ENCODE measurements at regions not wholly inside any gene's neighbourhood (a gene's known extent, or its start where the extent isn't known, plus 50 kb on each side); places are given as distances from the start of the nearest gene placed in this dataset.

DNA sequence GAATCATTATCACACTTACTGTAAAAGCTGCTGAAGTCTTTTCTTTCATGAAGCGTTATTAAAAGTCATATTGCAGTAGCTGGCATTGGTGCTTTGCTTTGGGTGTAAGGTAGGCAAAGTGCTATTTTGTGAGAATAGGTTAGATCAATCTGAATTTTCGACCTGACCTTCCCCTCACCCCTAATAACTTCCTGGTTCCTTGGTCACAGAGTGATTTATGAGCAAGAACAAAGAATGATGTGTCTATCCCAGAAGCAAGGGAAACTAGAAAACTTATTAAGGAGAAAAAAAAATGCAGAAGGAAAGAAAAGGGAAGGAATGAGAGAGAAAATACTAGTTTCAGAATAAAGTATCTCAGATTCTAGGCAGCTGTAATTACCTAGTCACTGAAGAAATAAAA is 163.1 kb upstream of the MEIS1 start:
- DNase-seq: no peak
- WGBS, 2 donors (ENCODE audit: low coverage in 1 of 2): 30 to 49% methylated on average over 2 of the region's 2 CpGs
- Histone ChIP-seq H3K27ac (no peak overlapping the region), H3K36me3 (no peaks in the 10 kb centered on the region), H3K4me1 (no peaks in the 10 kb centered on the region), H3K27me3 (no peaks in the 10 kb centered on the region), H3K4me3 (no peak overlapping the region), H3K9me3 (no peaks in the 10 kb centered on the region)
- TF ChIP-seq, protein P1, sequence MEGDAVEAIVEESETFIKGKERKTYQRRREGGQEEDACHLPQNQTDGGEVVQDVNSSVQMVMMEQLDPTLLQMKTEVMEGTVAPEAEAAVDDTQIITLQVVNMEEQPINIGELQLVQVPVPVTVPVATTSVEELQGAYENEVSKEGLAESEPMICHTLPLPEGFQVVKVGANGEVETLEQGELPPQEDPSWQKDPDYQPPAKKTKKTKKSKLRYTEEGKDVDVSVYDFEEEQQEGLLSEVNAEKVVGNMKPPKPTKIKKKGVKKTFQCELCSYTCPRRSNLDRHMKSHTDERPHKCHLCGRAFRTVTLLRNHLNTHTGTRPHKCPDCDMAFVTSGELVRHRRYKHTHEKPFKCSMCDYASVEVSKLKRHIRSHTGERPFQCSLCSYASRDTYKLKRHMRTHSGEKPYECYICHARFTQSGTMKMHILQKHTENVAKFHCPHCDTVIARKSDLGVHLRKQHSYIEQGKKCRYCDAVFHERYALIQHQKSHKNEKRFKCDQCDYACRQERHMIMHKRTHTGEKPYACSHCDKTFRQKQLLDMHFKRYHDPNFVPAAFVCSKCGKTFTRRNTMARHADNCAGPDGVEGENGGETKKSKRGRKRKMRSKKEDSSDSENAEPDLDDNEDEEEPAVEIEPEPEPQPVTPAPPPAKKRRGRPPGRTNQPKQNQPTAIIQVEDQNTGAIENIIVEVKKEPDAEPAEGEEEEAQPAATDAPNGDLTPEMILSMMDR (IDR thresholded peaks at IDR 0.05): no peak
- no peak for TF ChIP-seq POLR2AphosphoS5 (IDR thresholded peaks at IDR 0.05)
- TF ChIP-seq POLR2A (IDR thresholded peaks at IDR 0.05): no peak
- TF ChIP-seq EP300 (IDR thresholded peaks at IDR 0.05; ENCODE audit: low read depth): no peak
- in situ Hi-C loops (cut with MboI; ENCODE audit: low pct_ligation_motif_present in 1 of 4, low pct_unique_long_range_greater_than_20kb in 1 of 4, low sequenced_read_pairs in 3 of 4) (no loop called here), intact Hi-C loops (cut with DNase I; ENCODE audit: low total_unique reads) (no loop called here)

DNA sequence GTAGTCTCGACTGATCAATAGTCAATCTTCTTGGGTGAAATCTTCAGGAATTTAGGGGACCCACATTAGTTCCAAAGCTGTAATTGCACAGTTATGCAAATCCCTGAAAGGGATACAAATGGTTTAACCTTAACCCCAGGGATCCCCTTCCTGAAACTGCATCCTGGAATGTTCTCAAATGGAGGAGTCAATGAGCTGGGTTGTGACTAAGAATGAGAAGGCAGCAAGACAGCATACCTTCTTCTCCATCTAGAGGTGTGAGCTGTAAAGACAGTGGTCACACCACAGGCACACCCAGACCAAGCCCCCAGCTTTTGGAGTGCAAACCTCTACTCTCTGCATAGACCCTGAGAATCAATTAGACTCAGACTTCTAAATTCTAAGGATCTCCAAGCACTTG is 164.7 kb upstream of the MEIS1 start:
- Histone ChIP-seq H3K36me3 (no peaks in the 10 kb centered on the region), H3K27me3 (no peaks in the 10 kb centered on the region), H3K4me3 (no peak overlapping the region), H3K4me1 (no peaks in the 10 kb centered on the region), H3K27ac (no peak overlapping the region), H3K9me3 (no peaks in the 10 kb centered on the region)
- WGBS, 2 donors (ENCODE audit: low coverage in 1 of 2): 73 to 79% methylated on average over 1 of the region's 1 CpG
- DNase-seq: no peak
- TF ChIP-seq POLR2A (IDR thresholded peaks at IDR 0.05) (no peak), EP300 (IDR thresholded peaks at IDR 0.05; ENCODE audit: low read depth) (no peak), POLR2AphosphoS5 (IDR thresholded peaks at IDR 0.05) (no peak)
- TF ChIP-seq, protein P1 (IDR thresholded peaks at IDR 0.05): no peak
- intact Hi-C loops (cut with DNase I; ENCODE audit: low total_unique reads): no loop called here
- in situ Hi-C loops (cut with MboI; ENCODE audit: low pct_ligation_motif_present in 1 of 4, low pct_unique_long_range_greater_than_20kb in 1 of 4, low sequenced_read_pairs in 3 of 4): no loop called here

DNA sequence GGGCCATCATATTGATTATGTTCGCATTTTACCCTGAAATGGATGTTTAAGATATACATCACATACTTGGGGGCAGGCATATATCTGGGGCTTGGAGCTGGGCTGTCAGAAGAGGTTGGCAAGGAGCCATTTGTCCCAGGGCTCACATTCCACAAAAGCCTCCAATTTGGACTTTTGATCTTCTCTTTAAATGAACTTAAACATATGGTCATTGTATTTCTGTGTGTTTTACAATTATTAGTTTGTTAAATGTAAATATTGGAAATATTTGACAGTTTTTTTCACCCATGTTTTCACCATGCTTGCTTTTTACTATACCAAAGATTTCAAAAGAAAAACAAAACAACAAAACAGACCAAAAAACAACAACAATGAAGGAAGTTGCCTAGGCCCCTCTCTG is 165.8 kb upstream of the MEIS1 start:
- H3K4me3 ChIP-seq: no peak overlapping the region
- in situ Hi-C loops (cut with MboI; ENCODE audit: low pct_ligation_motif_present in 1 of 4, low pct_unique_long_range_greater_than_20kb in 1 of 4, low sequenced_read_pairs in 3 of 4) (no loop called here), intact Hi-C loops (cut with DNase I; ENCODE audit: low total_unique reads) (no loop called here)
- H3K27ac ChIP-seq: no peak overlapping the region
- TF ChIP-seq, protein P1 (IDR thresholded peaks at IDR 0.05): no peak
- TF ChIP-seq POLR2A (IDR thresholded peaks at IDR 0.05) (no peak), EP300 (IDR thresholded peaks at IDR 0.05; ENCODE audit: low read depth) (no peak)
- no peaks in the 10 kb centered on the region for H3K27me3 ChIP-seq
- no peaks in the 10 kb centered on the region for H3K4me1 ChIP-seq
- H3K36me3 ChIP-seq: no peaks in the 10 kb centered on the region
- WGBS, 2 donors (ENCODE audit: low coverage in 1 of 2): 90 to 97% methylated on average over 1 of the region's 1 CpG
- DNase-seq: no peak
- no peaks in the 10 kb centered on the region for H3K9me3 ChIP-seq

DNA sequence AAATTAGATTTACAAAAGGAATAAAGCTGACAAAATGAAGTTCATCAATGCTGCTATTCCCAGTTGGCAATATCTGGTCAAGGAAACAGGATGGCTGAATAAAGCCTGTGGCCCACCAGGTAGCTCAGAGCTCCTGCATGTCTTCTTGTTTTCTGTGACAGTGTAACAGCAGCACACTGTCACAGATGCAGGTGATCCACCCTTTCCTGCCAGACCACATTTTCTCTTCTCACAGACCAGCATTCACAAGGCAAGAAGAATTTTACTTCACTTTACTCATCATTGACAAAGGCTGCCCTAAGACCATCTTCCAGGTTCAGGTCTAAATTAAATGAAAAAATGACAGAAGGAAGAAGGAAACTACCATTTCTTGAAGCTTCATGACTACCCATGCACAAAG is 166.2 kb upstream of the MEIS1 start:
- H3K27ac ChIP-seq: no peak overlapping the region
- H3K27me3 ChIP-seq: no peaks in the 10 kb centered on the region
- H3K36me3 ChIP-seq: no peaks in the 10 kb centered on the region
- no peak overlapping the region for H3K4me3 ChIP-seq
- in situ Hi-C loops (cut with MboI; ENCODE audit: low pct_ligation_motif_present in 1 of 4, low pct_unique_long_range_greater_than_20kb in 1 of 4, low sequenced_read_pairs in 3 of 4): no loop called here
- intact Hi-C loops (cut with DNase I; ENCODE audit: low total_unique reads): no loop called here
- no peak for DNase-seq
- H3K9me3 ChIP-seq: no peaks in the 10 kb centered on the region
- no peaks in the 10 kb centered on the region for H3K4me1 ChIP-seq
- TF ChIP-seq EP300 (IDR thresholded peaks at IDR 0.05; ENCODE audit: low read depth) (no peak), POLR2AphosphoS5 (IDR thresholded peaks at IDR 0.05) (no peak), POLR2A (IDR thresholded peaks at IDR 0.05) (no peak)
- TF ChIP-seq, protein P1 (IDR thresholded peaks at IDR 0.05): no peak
